Keratinocyte (primary cell): ENCODE measurements at regions not wholly inside any gene's neighbourhood (a gene's known extent, or its start where the extent isn't known, plus 50 kb on each side); places are given as distances from the start of the nearest gene placed in this dataset.

ENCODE experiments used
- DNase-seq: peaks from one replicate; pipeline ENCODE4 v3.0.0-alpha.2; 2011; ENCODE audit warnings: low read depth, missing footprints, low spot score
- FAIRE-seq: peaks from 2 replicates; lab custom pipeline; 2011; peaks lifted over from hg19 to GRCh38; lab: Jason Lieb, UNC
- H2AFZ ChIP-seq: 2 replicates; pipeline ENCODE4 v1.6.0; 2012; ENCODE audit warnings: low read length, control low read depth, inconsistent platforms; ENCODE audit not compliant: control insufficient read depth
- H3K27ac ChIP-seq: 2 replicates; pipeline ENCODE4 v1.5.1; 2011; ENCODE audit warnings: low read length; ENCODE audit not compliant: control insufficient read depth, insufficient read depth
- H3K27me3 ChIP-seq: 3 replicates; pipeline ENCODE4 v1.6.0; 2011; ENCODE audit warnings: low read length; ENCODE audit not compliant: control insufficient read depth, insufficient read depth; ENCODE audit errors: extremely low read depth
- H3K36me3 ChIP-seq, 2 experiments: 2 replicates in 1 of 2; 3 replicates in 1 of 2; pipeline ENCODE4 v1.5.1; 2011; ENCODE audit warnings: low read length in 2 of 2, mild to moderate bottlenecking in 1 of 2; ENCODE audit not compliant: control insufficient read depth in 2 of 2, insufficient read depth in 2 of 2; ENCODE audit errors: extremely low read depth in 1 of 2
- H3K4me1 ChIP-seq: 3 replicates; pipeline ENCODE4 v1.5.1; 2011; ENCODE audit warnings: low read length; ENCODE audit not compliant: control insufficient read depth, insufficient read depth; ENCODE audit errors: extremely low read depth
- H3K4me2 ChIP-seq: 3 replicates; pipeline ENCODE4 v1.6.0; 2011; ENCODE audit warnings: low read depth, low read length; ENCODE audit not compliant: control insufficient read depth, insufficient read depth; ENCODE audit errors: extremely low read depth
- H3K4me3 ChIP-seq, 3 experiments: fragments of 200-600 bp in 1 of 3; sonication (generic) in 1 of 3; 2 replicates in 2 of 3; 3 replicates in 1 of 3; pipeline ENCODE4 v1.5.1; 2011 to 2016; ENCODE audit warnings: low read length in 3 of 3, mild to moderate bottlenecking in 3 of 3, control low read depth in 2 of 3, inconsistent platforms in 1 of 3, low read depth in 1 of 3, mixed read lengths in 1 of 3, mixed run types in 1 of 3, moderate library complexity in 1 of 3; ENCODE audit not compliant: control insufficient read depth in 2 of 3, insufficient read depth in 2 of 3; ENCODE audit errors: extremely low read depth in 1 of 3
- H3K79me2 ChIP-seq: 2 replicates; pipeline ENCODE4 v1.6.0; 2012; ENCODE audit warnings: low read length; ENCODE audit not compliant: control insufficient read depth, insufficient read depth
- H3K9ac ChIP-seq: 3 replicates; pipeline ENCODE4 v1.6.0; 2011; ENCODE audit warnings: low read length; ENCODE audit not compliant: control insufficient read depth, insufficient read depth; ENCODE audit errors: extremely low read depth
- H3K9me1 ChIP-seq: 3 replicates; pipeline ENCODE4 v1.6.0; 2011; ENCODE audit warnings: low read length; ENCODE audit not compliant: control insufficient read depth, insufficient read depth; ENCODE audit errors: extremely low read depth
- H3K9me3 ChIP-seq: 2 replicates; pipeline ENCODE4 v1.5.1; 2012; ENCODE audit warnings: low read depth, low read length; ENCODE audit not compliant: control insufficient read depth
- H4K20me1 ChIP-seq: 3 replicates; pipeline ENCODE4 v1.6.0; 2011; ENCODE audit warnings: low read length; ENCODE audit not compliant: control insufficient read depth, insufficient read depth; ENCODE audit errors: extremely low read depth
- EZH2 ChIP-seq: IDR thresholded peaks from one replicate; pipeline ENCODE4 v1.6.1; 2012; ENCODE audit warnings: inconsistent platforms, mild to moderate bottlenecking, low read length, moderate library complexity
- dilution Hi-C: fragments of 300-500 bp; cut with MboI; formaldehyde crosslinking; loops from one replicate; pipeline ENCODE4 v1.7.0; 2020; ENCODE audit warnings: low sequenced_read_pairs; ENCODE audit not compliant: extremely low pct_ligation_motif_present
- TF ChIP-seq, protein P1 (sequence below), 3 experiments: IDR thresholded peaks in 1 of 3; conservative IDR thresholded peaks in 1 of 3; optimal IDR thresholded peaks in 1 of 3; 2 replicates in 2 of 3; 3 replicates in 1 of 3; pipeline versions ENCODE3 to v1.5.1; 2011; ENCODE audit warnings: low read length in 3 of 3, mild to moderate bottlenecking in 3 of 3, moderate library complexity in 2 of 3, control low read depth in 1 of 3, inconsistent platforms in 1 of 3; ENCODE audit not compliant: insufficient read depth in 2 of 3; ENCODE audit errors: extremely low read depth in 1 of 3

DNA sequence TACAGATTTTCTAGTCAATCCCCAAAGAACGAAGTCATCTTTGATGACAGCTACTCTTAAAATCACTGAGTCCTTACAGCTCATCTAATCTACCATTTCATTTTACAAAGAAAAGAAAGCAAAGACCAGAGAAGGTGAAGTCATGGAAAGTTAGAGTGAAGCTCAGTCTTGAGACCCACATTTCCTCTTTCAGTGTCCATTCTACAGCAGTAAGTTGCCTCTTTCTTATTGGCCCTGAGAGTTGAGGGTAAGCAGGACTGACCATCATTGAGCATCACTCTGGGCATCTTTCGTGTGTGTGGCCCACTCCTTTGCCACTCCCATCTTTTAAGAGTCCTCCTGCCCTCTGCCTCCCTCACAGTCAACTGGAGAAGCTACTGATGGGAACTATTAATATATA lies 251.8 kb upstream of the NR4A3 start:
- no peak overlapping the region for H2AFZ ChIP-seq
- FAIRE-seq = no peak
- no peaks in the 10 kb centered on the region for H3K79me2 ChIP-seq
- no peaks in the 10 kb centered on the region for H3K4me1 ChIP-seq
- dilution Hi-C loops = no loop called here
- no peak overlapping the region for H3K4me3 ChIP-seq
- no peak overlapping the region for H3K4me2 ChIP-seq
- H3K27me3 ChIP-seq = no peaks in the 10 kb centered on the region
- H3K9ac ChIP-seq = no peak overlapping the region
- DNase-seq = no peak
- no peak overlapping the region for H3K27ac ChIP-seq
- TF ChIP-seq EZH2 = no peak
- TF ChIP-seq, protein P1, sequence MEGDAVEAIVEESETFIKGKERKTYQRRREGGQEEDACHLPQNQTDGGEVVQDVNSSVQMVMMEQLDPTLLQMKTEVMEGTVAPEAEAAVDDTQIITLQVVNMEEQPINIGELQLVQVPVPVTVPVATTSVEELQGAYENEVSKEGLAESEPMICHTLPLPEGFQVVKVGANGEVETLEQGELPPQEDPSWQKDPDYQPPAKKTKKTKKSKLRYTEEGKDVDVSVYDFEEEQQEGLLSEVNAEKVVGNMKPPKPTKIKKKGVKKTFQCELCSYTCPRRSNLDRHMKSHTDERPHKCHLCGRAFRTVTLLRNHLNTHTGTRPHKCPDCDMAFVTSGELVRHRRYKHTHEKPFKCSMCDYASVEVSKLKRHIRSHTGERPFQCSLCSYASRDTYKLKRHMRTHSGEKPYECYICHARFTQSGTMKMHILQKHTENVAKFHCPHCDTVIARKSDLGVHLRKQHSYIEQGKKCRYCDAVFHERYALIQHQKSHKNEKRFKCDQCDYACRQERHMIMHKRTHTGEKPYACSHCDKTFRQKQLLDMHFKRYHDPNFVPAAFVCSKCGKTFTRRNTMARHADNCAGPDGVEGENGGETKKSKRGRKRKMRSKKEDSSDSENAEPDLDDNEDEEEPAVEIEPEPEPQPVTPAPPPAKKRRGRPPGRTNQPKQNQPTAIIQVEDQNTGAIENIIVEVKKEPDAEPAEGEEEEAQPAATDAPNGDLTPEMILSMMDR (optimal IDR thresholded peaks at IDR 0.05 in 1 of 3, IDR thresholded peaks at IDR 0.05 in 1 of 3, conservative IDR thresholded peaks at IDR 0.05 in 1 of 3; ENCODE audit: extremely low read depth in 1 of 3, insufficient read depth in 2 of 3, low read length in 3 of 3) = no peak
- no peaks in the 10 kb centered on the region for H3K9me1 ChIP-seq
- no peaks in the 10 kb centered on the region for H4K20me1 ChIP-seq
- no peaks in the 10 kb centered on the region for H3K36me3 ChIP-seq
- no peaks in the 10 kb centered on the region for H3K9me3 ChIP-seq

DNA sequence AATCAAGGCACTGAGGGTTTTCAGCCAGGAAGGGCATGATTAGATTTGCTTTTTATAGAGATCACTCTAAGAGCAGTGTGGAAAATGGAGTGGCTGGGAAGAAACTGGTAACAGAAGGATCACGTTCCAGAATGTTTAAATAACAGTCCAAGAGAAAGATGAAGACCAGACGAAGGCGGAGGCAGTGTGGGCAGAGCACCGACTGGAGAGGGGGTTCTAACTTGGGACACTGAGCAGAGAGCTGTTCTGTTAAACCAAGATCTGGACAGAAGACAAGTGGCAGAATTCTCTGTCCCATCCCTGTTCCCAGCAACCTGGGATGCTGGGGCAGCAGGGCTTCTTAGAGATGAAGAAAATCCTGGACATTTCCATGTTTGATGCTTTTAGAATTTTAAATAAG lies 249.1 kb upstream of the NR4A3 start:
- no peaks in the 10 kb centered on the region for H3K36me3 ChIP-seq
- no peaks in the 10 kb centered on the region for H3K9me3 ChIP-seq
- no peak overlapping the region for H3K4me2 ChIP-seq
- no peaks in the 10 kb centered on the region for H4K20me1 ChIP-seq
- no peak overlapping the region for H3K27ac ChIP-seq
- FAIRE-seq (no peak), DNase-seq (no peak)
- dilution Hi-C loops = no loop called here
- TF ChIP-seq, protein P1 (optimal IDR thresholded peaks at IDR 0.05 in 1 of 3, IDR thresholded peaks at IDR 0.05 in 1 of 3, conservative IDR thresholded peaks at IDR 0.05 in 1 of 3; ENCODE audit: extremely low read depth in 1 of 3, insufficient read depth in 2 of 3, low read length in 3 of 3) = no peak
- no peak for TF ChIP-seq EZH2
- H3K4me3 ChIP-seq = no peak overlapping the region
- H3K9ac ChIP-seq = no peak overlapping the region
- H3K9me1 ChIP-seq = no peaks in the 10 kb centered on the region
- no peak overlapping the region for H2AFZ ChIP-seq
- H3K79me2 ChIP-seq = no peaks in the 10 kb centered on the region
- no peaks in the 10 kb centered on the region for H3K27me3 ChIP-seq
- H3K4me1 ChIP-seq = no peaks in the 10 kb centered on the region
